K562 (cell line): ENCODE measurements at regions not wholly inside any gene's neighbourhood (a gene's known extent, or its start where the extent isn't known, plus 50 kb on each side); places are given as distances from the start of the nearest gene placed in this dataset.

Experiments used
- CTCF ChIP-seq, 3 experiments: IDR thresholded peaks in 2 of 3; conservative IDR thresholded peaks in 1 of 3; 2 replicates each; pipeline ENCODE4 v1.5.1; 2011 to 2012; ENCODE audit warnings: low read length in 3 of 3, mild to moderate bottlenecking in 3 of 3, control low read depth in 2 of 3, improper control_type of control experiment in 1 of 3, inconsistent platforms in 1 of 3, low read depth in 1 of 3, mixed read lengths in 1 of 3, moderate library complexity in 1 of 3; ENCODE audit not compliant: insufficient read depth in 2 of 3
- E4F1 ChIP-seq: fragments of 250-450 bp; sonication (Bioruptor Pico); IDR thresholded peaks from 2 replicates; pipeline ENCODE4 v1.5.0; 2021; ENCODE audit warnings: mild to moderate bottlenecking, borderline replicate concordance
- EP300 ChIP-seq: IDR thresholded peaks from 2 replicates; pipeline ENCODE4 v1.6.1; 2012; ENCODE audit warnings: low read length, improper control_type of control experiment
- RFX5 ChIP-seq: IDR thresholded peaks from 2 replicates; pipeline ENCODE4 v1.6.1; 2011; ENCODE audit warnings: low read depth, mild to moderate bottlenecking, improper control_type of control experiment, low read length
- SPI1 ChIP-seq: IDR thresholded peaks from 2 replicates; pipeline ENCODE4 v1.6.1; 2011; ENCODE audit warnings: low read depth, low read length, control low read depth, borderline replicate concordance
- TCFL5 ChIP-seq: fragments of 250-450 bp; sonication (Bioruptor Pico); conservative IDR thresholded peaks from 2 replicates; pipeline ENCODE4 v1.6.1; 2021; ENCODE audit warnings: mild to moderate bottlenecking, moderate library complexity, matching md5 sums
- USF1 ChIP-seq: sonication (generic); formaldehyde crosslinking; IDR thresholded peaks from 2 replicates; pipeline ENCODE4 v1.9.0; 2022; ENCODE audit warnings: mild to moderate bottlenecking, missing genetic modification reagents

GRCh38 chr4:24672880-24673279, 88.5 kb upstream of the DHX15 start:
- TF ChIP-seq EP300 (no peak), SPI1 (no peak), E4F1 (CRISPR knock-in tag) (no peak), TCFL5 (CRISPR knock-in tag) (no peak), USF1 (CRISPR knock-in tag) (no peak), RFX5 (no peak), CTCF (IDR thresholded peaks at IDR 0.05 in 2 of 3, conservative IDR thresholded peaks at IDR 0.05 in 1 of 3; ENCODE audit: insufficient read depth in 2 of 3, low read depth in 1 of 3, low read length in 3 of 3) (no peak)
